GM18909 (cell line): ENCODE measurements at regions not wholly inside any gene's neighbourhood (a gene's known extent, or its start where the extent isn't known, plus 50 kb on each side); places are given as distances from the start of the nearest gene placed in this dataset.
"Not testable (repeated sequence)": the region's sequence is repeated elsewhere in the genome, so short reads cannot be mapped to it uniquely, and the experiment has no call there.

Experiments
- ATAC-seq: cut with Tn5 transposase; IDR thresholded peaks from one replicate; pipeline ENCODE4 v1.9.1; 2021; ENCODE audit warnings: mild to moderate bottlenecking; ENCODE audit not compliant: unreplicated experiment, poor library complexity

DNA sequence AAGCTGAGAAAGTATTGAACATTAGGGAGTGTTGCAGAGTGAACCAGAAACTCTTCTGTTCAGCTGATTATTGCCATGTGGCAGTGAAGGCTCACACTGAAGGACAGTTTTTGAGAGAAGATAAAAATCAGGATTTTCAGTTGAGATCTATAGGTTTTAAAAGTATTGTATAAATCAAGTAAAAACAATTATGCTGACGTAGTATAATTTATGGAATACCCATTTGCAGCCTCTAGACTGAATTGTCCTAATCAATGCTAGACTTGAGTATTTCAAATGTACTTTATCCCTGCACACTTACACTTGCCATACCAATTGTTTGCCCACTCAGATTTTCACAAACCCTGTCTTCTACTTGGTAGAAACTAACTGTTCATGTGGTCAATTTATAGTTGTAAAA lies 245.8 kb downstream of the FRK start:
- no peak for ATAC-seq

DNA sequence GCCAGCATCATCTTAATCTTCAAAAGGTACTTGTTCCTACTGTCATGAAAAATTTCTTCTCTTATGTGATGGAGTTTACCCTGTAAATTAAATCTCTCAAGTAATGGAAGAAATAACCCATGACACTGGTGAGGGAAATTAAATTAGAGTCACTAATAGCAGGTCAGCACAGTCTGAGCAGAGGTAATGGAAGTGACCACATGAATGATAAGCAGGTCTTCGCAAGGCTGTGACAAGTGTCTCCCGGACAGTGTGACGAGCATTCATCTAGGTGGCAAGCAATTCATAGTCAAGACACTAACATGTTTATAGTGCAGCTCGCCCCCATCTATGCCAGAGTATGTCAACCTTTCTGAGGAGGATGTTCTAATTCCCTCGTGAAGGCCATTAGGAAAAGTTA lies 249.2 kb downstream of the FRK start:
- no peak for ATAC-seq

GRCh38 chr6:115798229-115798628 lies 262.5 kb downstream of the FRK start:
- no peak for ATAC-seq

DNA sequence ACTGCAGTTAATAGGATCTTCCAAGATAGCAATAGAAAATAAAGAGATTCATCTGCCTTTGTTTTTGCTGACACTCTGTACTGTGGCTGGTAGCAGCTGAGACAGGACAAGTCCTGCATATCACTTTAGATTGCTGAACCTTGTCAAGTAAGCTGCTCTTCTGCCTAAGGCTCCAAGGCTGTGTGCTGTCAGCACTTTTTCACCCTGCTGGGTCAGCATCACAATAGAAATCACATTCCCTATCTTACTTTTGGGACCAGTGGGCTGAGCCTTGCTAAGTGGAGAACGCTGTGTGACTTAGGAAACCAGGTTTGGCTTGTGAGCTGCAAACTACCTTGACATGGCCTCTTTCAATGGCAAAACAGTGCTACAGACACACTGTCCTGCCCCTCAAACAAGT lies 263.9 kb downstream of the FRK start:
- ATAC-seq = no peak

DNA sequence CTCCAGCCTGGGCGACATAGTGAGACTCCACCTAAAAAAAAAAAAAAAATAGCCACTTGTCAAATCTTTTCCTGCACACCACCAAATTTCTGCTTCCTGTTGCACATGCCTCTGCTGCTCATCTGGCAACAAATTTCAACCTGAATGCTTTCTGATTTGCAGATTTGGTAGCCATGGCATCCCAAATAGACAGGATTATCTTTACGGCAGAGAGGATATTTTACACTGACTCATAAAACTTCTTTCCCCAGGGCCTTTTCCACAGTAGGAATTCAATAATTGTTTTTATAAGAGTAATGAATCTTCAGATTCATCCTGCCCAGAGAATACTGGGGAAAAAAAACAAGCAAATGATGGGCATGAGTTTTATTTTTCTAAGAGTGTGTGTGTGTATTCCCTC lies 264.6 kb downstream of the FRK start:
- ATAC-seq = no peak

GRCh38 chr6:115783402-115784061 lies 277.2 kb downstream of the FRK start:
- ATAC-seq = no peak

DNA sequence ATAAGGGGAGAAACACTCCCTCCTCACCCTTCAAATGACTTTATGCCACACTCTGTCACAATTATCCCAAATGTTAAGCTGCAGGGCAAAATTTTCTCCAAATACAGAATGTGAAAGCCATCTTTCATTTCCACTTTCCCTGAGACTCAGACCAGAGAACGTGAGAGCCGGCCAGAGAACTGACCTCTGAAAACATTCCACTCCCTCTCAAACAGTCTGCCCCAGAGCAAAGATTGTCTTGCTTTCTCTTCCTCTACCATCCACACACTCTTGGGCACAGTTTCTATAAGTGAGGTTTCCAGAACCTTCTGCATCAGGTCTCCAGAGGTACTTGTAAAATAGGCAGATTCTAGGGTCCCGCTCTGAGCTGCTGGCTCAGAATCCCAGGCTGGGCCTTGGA lies 278.1 kb downstream of the FRK start:
- ATAC-seq = no peak

GRCh38 chr6:115773741-115774140 lies 286.9 kb downstream of the FRK start:
- ATAC-seq = no peak

GRCh38 chr6:115770851-115771250 lies 289.8 kb downstream of the FRK start:
- no peak for ATAC-seq

DNA sequence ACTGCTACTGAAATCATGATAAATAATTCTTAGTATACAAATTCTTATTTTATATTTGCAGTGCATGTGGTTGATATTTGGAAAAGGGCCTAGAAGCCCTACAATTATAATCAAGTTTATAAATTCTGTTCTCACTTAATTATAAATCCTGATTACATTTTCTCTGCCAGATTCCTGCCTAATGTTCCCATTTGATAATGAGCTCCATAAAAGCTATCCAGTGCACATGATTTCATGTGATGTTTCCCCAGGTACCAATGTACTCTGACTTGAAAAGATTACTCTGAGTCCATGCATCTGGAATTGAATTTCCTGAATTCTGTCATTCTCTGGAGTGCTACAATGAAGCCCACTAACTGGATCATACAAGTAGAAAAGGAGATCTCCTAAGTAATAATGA lies 292.2 kb downstream of the FRK start:
- no peak for ATAC-seq

GRCh38 chr6:115767931-115768330 lies 292.8 kb downstream of the FRK start:
- ATAC-seq = no peak

- ATAC-seq = no peak
Observed at GRCh38 chr6:115766745-115767462, 293.8 kb downstream of the FRK start.

DNA sequence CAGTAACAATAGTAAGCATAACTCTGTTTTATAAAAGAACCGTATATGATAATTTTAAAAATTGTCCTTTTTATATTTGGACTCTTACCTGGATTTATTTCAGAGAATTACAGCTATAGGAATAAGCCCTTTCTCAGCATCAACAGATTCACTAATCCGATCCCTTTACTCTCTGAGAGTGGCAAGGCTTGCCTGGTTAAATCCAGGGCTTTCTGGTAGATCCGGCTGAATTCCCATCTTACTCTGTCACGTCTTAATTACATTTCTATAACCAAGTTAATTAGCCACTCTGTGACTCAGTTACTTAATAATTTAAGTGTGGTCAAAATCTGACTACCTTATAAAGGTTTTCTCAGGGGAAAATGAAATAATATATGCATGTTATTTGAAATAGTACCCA lies 294.7 kb downstream of the FRK start:
- no peak for ATAC-seq

DNA sequence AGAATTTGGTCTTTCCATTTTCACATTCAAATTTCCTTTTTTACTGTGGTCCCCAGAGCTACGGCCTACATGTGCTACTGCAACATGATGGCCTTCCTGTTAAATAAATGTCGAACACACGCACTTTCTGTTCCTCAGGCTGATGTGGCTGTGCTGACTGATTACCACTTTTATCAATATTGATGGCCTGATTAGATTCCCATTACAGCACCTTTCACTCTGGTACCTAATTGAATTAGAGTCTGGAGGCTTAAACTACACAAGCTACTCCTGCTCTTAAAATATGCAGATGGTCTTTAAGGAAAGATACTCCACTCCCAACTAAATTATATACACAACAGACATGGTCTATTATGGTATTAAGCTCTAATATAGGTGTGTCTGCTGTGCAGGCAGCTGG lies 301.6 kb downstream of the FRK start:
- no peak for ATAC-seq

GRCh38 chr6:115753446-115753845 lies 307.2 kb downstream of the FRK start:
- no peak for ATAC-seq

DNA sequence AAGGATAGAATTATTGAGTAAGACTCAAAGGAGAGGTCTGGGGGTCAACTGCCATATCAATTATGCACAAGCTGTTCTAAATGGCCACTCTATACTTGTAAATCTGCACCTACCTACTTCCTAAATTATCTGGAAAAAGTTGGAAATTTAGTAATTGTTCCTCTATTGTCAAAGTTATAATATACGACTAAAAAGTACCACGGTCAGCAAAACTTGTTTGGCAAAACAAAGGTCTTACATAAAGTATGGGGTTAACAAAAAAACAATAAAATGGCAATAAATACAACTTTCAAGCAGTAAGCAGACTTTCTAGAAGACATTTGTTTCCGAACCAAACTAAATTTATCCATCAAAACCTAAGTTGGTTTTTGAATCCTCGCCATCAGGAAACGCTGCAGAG lies 309.7 kb downstream of the FRK start:
- ATAC-seq = no peak

DNA sequence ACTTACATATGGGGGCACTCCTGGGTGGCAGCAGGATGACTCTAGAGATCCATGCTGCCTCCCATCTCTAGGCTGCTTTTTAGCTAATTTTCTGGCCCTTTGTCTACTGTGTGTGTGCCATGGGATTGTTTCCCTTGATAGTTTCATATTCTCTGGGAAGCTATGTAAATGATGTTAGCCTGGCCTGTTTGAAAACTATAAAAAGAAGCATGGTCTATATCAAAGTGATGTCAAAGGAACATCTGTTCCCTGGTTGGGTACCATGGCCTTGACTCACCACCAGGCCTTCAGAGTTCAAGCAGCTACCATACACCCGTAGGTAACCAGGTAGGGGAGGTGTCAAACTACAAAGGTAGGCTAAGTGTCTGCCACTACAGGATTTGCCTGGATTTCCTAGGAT lies 310.4 kb downstream of the FRK start:
- ATAC-seq = no peak

- ATAC-seq = no peak
Observed at GRCh38 chr6:115747719-115748118, 313.0 kb downstream of the FRK start.

DNA sequence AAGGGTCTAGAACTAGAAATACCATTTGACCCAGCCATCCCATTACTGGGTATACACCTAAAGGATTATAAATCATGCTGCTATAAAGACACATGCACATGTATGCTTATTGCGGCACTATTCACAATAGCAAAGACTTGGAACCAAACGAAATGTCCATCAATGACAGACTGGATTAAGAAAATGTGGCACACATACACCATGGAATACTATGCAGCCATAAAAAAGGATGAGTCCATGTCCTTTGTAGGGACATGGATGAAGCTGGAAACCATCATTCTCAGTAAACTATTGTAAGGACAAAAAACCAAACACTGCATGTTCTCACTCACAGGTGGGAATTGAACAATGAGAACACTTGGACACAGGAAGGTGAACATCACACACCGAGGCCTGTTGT lies 314.1 kb downstream of the FRK start:
- not testable (repeated sequence) for ATAC-seq

- ATAC-seq = no peak
Observed at GRCh38 chr6:115740907-115741306, 319.8 kb downstream of the FRK start.

DNA sequence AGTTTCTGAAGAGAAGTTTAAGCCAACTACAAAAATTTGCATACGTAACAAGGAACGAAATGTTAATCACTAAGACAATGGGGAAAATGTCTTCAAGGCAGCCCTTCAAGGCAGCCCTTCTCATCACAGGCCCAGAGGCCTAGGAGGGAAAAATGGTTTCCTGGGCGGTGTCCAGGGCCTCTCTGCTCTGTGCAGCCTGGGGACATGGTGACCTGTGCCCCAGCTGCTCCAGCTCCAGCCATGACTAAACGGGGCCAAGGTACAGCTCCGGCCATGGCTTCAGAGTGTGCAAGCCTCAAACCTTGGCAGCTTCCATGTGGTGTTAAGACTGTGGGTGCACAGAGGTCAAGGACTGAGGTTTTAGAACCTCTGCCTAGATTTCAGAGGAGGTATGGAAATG lies 325.1 kb downstream of the FRK start:
- no peak for ATAC-seq

DNA sequence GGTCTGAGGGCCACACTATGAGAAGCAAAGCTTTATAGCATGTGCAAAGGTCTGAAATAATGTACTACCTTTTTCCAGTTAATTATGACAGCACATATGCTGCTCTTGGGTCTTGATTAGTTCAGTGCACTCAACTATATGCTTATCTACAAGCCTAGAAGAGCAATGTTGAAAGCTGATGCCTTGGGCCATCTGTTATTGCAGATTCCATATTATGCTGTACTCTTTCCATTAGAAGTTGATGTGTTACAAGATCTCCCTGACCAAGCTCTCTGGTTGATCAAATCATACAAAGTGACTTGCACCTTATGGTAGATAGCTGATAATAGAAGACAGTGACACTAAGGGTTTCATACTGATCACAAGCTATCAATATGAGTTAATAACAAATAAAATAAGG lies 327.3 kb downstream of the FRK start:
- ATAC-seq = no peak
